ENCODE measurements at regions not wholly inside any gene's neighbourhood (a gene's known extent, or its start where the extent isn't known, plus 50 kb on each side); places are given as distances from the start of the nearest gene placed in this dataset.

DNA sequence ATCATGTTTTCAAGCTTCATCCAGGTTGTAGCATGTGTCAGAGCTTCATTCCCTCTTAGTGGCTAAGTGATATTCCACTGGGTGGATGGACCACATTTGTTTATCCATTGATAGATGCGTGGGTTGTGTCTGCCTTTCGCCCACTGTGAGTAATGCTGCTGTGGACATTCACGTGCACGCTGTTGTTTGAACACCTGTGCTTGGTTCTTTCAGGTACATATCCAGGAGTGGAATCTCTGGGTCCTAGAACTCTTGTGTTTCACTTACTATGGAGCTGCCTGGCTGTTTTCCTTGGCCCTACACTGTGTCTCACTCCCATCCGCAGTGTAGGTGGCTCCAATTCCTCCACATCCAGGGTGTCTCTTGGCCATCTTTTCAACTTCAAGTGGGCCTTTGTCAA is 224.2 kb downstream of the C16orf95 start:
- TF ChIP-seq, protein P1, sequence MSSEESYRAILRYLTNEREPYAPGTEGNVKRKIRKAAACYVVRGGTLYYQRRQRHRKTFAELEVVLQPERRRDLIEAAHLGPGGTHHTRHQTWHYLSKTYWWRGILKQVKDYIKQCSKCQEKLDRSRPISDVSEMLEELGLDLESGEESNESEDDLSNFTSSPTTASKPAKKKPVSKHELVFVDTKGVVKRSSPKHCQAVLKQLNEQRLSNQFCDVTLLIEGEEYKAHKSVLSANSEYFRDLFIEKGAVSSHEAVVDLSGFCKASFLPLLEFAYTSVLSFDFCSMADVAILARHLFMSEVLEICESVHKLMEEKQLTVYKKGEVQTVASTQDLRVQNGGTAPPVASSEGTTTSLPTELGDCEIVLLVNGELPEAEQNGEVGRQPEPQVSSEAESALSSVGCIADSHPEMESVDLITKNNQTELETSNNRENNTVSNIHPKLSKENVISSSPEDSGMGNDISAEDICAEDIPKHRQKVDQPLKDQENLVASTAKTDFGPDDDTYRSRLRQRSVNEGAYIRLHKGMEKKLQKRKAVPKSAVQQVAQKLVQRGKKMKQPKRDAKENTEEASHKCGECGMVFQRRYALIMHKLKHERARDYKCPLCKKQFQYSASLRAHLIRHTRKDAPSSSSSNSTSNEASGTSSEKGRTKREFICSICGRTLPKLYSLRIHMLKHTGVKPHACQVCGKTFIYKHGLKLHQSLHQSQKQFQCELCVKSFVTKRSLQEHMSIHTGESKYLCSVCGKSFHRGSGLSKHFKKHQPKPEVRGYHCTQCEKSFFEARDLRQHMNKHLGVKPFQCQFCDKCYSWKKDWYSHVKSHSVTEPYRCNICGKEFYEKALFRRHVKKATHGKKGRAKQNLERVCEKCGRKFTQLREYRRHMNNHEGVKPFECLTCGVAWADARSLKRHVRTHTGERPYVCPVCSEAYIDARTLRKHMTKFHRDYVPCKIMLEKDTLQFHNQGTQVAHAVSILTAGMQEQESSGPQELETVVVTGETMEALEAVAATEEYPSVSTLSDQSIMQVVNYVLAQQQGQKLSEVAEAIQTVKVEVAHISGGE (tag by site-specific recombination; conservative IDR thresholded peaks at IDR 0.05; ENCODE audit: low read depth) = no peak
- TF ChIP-seq ZNF169 (tag by site-specific recombination; IDR thresholded peaks at IDR 0.05) = no peak
- TF ChIP-seq KLF9 (tag by site-specific recombination; IDR thresholded peaks at IDR 0.05; ENCODE audit: low read depth) = no peak
- no peak for TF ChIP-seq KLF16 (tag by site-specific recombination; IDR thresholded peaks at IDR 0.05)
- no peak for TF ChIP-seq ZNF514 (tag by site-specific recombination; IDR thresholded peaks at IDR 0.05)
- TF ChIP-seq, protein P2, sequence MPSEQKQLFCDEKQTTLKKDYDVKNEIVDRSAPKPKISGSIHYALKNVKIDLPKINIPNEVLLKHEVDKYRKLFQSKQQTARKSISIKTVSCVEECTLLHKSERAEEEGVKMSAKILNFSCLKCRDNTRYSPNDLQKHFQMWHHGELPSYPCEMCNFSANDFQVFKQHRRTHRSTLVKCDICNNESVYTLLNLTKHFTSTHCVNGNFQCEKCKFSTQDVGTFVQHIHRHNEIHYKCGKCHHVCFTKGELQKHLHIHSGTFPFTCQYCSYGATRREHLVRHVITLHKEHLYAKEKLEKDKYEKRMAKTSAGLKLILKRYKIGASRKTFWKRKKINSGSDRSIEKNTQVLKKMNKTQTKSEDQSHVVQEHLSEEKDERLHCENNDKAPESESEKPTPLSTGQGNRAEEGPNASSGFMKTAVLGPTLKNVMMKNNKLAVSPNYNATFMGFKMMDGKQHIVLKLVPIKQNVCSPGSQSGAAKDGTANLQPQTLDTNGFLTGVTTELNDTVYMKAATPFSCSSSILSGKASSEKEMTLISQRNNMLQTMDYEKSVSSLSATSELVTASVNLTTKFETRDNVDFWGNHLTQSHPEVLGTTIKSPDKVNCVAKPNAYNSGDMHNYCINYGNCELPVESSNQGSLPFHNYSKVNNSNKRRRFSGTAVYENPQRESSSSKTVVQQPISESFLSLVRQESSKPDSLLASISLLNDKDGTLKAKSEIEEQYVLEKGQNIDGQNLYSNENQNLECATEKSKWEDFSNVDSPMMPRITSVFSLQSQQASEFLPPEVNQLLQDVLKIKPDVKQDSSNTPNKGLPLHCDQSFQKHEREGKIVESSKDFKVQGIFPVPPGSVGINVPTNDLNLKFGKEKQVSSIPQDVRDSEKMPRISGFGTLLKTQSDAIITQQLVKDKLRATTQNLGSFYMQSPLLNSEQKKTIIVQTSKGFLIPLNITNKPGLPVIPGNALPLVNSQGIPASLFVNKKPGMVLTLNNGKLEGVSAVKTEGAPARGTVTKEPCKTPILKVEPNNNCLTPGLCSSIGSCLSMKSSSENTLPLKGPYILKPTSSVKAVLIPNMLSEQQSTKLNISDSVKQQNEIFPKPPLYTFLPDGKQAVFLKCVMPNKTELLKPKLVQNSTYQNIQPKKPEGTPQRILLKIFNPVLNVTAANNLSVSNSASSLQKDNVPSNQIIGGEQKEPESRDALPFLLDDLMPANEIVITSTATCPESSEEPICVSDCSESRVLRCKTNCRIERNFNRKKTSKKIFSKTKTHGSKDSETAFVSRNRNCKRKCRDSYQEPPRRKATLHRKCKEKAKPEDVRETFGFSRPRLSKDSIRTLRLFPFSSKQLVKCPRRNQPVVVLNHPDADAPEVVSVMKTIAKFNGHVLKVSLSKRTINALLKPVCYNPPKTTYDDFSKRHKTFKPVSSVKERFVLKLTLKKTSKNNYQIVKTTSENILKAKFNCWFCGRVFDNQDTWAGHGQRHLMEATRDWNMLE (tag by site-specific recombination; conservative IDR thresholded peaks at IDR 0.05; ENCODE audit: low read depth) = no peak
- no peak for TF ChIP-seq ZNF24 (tag by site-specific recombination; IDR thresholded peaks at IDR 0.05)
- TF ChIP-seq ZNF548 (tag by site-specific recombination; IDR thresholded peaks at IDR 0.05) = no peak
- TF ChIP-seq, protein P3, sequence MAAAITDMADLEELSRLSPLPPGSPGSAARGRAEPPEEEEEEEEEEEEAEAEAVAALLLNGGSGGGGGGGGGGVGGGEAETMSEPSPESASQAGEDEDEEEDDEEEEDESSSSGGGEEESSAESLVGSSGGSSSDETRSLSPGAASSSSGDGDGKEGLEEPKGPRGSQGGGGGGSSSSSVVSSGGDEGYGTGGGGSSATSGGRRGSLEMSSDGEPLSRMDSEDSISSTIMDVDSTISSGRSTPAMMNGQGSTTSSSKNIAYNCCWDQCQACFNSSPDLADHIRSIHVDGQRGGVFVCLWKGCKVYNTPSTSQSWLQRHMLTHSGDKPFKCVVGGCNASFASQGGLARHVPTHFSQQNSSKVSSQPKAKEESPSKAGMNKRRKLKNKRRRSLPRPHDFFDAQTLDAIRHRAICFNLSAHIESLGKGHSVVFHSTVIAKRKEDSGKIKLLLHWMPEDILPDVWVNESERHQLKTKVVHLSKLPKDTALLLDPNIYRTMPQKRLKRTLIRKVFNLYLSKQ (tag by site-specific recombination; IDR thresholded peaks at IDR 0.05; ENCODE audit: borderline replicate concordance) = no peak
- TF ChIP-seq ZNF423 (tag by site-specific recombination; IDR thresholded peaks at IDR 0.05) = no peak
- TF ChIP-seq, protein P4, sequence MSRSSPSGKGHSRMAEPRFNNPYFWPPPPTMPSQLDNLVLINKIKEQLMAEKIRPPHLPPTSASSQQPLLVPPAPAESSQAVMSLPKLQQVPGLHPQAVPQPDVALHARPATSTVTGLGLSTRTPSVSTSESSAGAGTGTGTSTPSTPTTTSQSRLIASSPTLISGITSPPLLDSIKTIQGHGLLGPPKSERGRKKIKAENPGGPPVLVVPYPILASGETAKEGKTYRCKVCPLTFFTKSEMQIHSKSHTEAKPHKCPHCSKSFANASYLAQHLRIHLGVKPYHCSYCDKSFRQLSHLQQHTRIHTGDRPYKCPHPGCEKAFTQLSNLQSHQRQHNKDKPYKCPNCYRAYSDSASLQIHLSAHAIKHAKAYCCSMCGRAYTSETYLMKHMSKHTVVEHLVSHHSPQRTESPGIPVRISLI (tag by site-specific recombination; IDR thresholded peaks at IDR 0.05) = no peak
- no peak for TF ChIP-seq ZNF10 (tag by site-specific recombination; IDR thresholded peaks at IDR 0.05)
- no peak for TF ChIP-seq ZIC2 (tag by site-specific recombination; IDR thresholded peaks at IDR 0.05)
- TF ChIP-seq ZNF660 (tag by site-specific recombination; IDR thresholded peaks at IDR 0.05) = no peak
- no peak for TF ChIP-seq ZNF433 (tag by site-specific recombination; IDR thresholded peaks at IDR 0.05; ENCODE audit: low read depth)
- TF ChIP-seq ZNF48 (tag by site-specific recombination; IDR thresholded peaks at IDR 0.05) = no peak
- no peak for TF ChIP-seq ZNF561 (tag by site-specific recombination; IDR thresholded peaks at IDR 0.05; ENCODE audit: borderline replicate concordance)
- TF ChIP-seq ZBTB17 (tag by site-specific recombination; IDR thresholded peaks at IDR 0.05) = no peak
- TF ChIP-seq, protein P5, sequence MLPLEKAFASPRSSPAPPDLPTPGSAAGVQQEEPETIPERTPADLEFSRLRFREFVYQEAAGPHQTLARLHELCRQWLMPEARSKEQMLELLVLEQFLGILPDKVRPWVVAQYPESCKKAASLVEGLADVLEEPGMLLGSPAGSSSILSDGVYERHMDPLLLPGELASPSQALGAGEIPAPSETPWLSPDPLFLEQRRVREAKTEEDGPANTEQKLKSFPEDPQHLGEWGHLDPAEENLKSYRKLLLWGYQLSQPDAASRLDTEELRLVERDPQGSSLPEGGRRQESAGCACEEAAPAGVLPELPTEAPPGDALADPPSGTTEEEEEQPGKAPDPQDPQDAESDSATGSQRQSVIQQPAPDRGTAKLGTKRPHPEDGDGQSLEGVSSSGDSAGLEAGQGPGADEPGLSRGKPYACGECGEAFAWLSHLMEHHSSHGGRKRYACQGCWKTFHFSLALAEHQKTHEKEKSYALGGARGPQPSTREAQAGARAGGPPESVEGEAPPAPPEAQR (tag by site-specific recombination; IDR thresholded peaks at IDR 0.05) = no peak
- no peak for TF ChIP-seq ZNF473 (tag by site-specific recombination; IDR thresholded peaks at IDR 0.05)
- no peaks in the 10 kb centered on the region for H3K4me1 ChIP-seq (ENCODE audit: control insufficient read depth, insufficient read depth, low read length)
- CTCF ChIA-PET = interaction anchor here (0.7 kb wide), 1 partner anchor 75 kb away, joined by 3 read pairs; no protein-coding TSS in a partner anchor
- no peaks in the 10 kb centered on the region for H3K9me3 ChIP-seq (ENCODE audit: control insufficient read depth, insufficient read depth, low read depth, low read length)
- H3K27ac ChIP-seq (ENCODE audit: extremely low read depth, low read depth, low read length) = no peak overlapping the region
- H3K4me3 ChIP-seq (ENCODE audit: low read depth, low read length) = no peak overlapping the region
- H3K36me3 ChIP-seq (ENCODE audit: control insufficient read depth in 2 of 2, insufficient read depth in 1 of 2, low read length in 2 of 2) = no peaks in the 10 kb centered on the region
- POLR2A ChIA-PET = no interaction called here
